GM12892 (cell line): ENCODE measurements at regions not wholly inside any gene's neighbourhood (a gene's known extent, or its start where the extent isn't known, plus 50 kb on each side); places are given as distances from the start of the nearest gene placed in this dataset.

ENCODE experiments used
- POLR2A ChIP-seq: IDR thresholded peaks from 2 replicates; pipeline ENCODE4 v1.6.1; 2011; ENCODE audit warnings: low read depth, low read length, control low read depth
- POLR2AphosphoS5 ChIP-seq: IDR thresholded peaks from 2 replicates; pipeline ENCODE4 v1.6.1; 2011; ENCODE audit warnings: low read depth, low read length, control low read depth
- TAF1 ChIP-seq: IDR thresholded peaks from 2 replicates; pipeline ENCODE4 v1.6.1; 2011; ENCODE audit warnings: low read depth, mild to moderate bottlenecking, control low read depth, low read length, borderline replicate concordance

DNA sequence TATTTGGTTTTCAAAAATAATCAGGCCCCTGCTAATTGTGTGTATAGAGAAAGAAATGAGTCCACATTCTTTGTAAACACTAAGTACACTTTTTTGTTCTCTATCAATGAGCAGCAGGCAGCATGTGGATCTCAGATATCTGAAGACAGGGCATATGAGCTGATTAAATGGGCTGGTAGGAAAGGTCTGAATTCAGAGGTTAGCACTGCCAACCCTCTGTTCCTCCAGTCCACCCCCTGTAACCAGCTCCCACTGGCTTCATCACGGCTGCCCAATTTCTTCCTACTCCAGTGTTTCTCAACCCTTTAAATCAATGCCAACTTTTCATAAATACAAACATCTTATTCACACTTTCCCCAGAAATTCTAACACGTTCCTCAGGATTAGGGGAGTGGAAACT is 128.5 kb downstream of the TPBG start:
- no peak for TF ChIP-seq TAF1
- no peak for TF ChIP-seq POLR2A
- no peak for TF ChIP-seq POLR2AphosphoS5
